ENCODE measurements at regions not wholly inside any gene's neighbourhood (a gene's known extent, or its start where the extent isn't known, plus 50 kb on each side); places are given as distances from the start of the nearest gene placed in this dataset.

DNA sequence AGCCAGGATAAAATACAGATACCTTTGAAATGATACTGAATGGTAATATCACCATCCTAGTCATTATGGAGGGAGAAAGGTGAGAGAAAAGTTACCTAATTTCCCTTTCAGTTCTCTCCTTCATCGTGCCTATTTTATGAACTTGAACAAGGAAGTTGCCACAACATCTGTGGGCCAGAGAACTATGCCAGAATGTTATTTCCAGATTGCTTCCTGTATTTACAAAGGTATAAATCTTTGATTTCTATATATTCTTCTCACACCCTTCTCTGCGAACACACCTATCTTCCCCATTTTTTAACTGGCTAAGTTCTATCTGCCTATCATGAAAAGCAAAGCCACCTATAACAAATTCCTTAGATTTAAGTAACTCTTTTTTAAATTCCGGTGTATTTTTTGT, 163.6 kb upstream of the GRM7 start:
- TF ChIP-seq, protein P1, sequence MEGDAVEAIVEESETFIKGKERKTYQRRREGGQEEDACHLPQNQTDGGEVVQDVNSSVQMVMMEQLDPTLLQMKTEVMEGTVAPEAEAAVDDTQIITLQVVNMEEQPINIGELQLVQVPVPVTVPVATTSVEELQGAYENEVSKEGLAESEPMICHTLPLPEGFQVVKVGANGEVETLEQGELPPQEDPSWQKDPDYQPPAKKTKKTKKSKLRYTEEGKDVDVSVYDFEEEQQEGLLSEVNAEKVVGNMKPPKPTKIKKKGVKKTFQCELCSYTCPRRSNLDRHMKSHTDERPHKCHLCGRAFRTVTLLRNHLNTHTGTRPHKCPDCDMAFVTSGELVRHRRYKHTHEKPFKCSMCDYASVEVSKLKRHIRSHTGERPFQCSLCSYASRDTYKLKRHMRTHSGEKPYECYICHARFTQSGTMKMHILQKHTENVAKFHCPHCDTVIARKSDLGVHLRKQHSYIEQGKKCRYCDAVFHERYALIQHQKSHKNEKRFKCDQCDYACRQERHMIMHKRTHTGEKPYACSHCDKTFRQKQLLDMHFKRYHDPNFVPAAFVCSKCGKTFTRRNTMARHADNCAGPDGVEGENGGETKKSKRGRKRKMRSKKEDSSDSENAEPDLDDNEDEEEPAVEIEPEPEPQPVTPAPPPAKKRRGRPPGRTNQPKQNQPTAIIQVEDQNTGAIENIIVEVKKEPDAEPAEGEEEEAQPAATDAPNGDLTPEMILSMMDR (IDR thresholded peaks at IDR 0.05; ENCODE audit: insufficient read depth, low read length, poor library complexity, severe bottlenecking): no peak
- no peak for TF ChIP-seq EZH2phosphoT487 (conservative IDR thresholded peaks at IDR 0.05; ENCODE audit: low read length)
